DND-41 (cell line): ENCODE measurements at regions not wholly inside any gene's neighbourhood (a gene's known extent, or its start where the extent isn't known, plus 50 kb on each side); places are given as distances from the start of the nearest gene placed in this dataset.

Source experiments
- EZH2 ChIP-seq: IDR thresholded peaks from 3 replicates; pipeline ENCODE4 v1.6.1; 2012; ENCODE audit warnings: borderline replicate concordance, low read depth, mild to moderate bottlenecking, moderate library complexity, low read length, inconsistent platforms; ENCODE audit not compliant: severe bottlenecking
- TF ChIP-seq, protein P1 (sequence below): IDR thresholded peaks from 2 replicates; pipeline ENCODE4 v1.5.1; 2012; ENCODE audit warnings: borderline replicate concordance, low read length, moderate library complexity, mild to moderate bottlenecking; ENCODE audit not compliant: poor library complexity, severe bottlenecking; ENCODE audit errors: extremely low read depth

DNA sequence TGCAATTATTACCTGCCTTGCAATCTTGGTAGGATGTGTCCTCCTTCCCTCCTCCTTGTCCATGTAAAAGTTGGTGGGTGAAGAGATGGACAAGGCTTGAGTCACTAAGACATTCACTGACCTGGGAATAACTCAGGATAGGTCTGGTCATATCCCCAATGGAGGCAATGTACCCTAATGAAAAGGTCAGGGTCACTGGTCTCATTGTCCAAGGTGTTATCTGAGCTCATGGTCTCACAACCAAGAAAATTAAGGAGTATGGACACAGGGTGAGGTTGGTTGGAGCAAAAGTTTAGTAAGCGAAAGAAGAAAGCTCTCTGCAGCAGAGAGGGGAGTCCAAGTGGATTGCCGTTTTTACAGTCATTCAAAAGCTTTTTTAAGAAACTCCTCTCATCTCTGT, 179.0 kb downstream of the SNRPN start:
- TF ChIP-seq, protein P1, sequence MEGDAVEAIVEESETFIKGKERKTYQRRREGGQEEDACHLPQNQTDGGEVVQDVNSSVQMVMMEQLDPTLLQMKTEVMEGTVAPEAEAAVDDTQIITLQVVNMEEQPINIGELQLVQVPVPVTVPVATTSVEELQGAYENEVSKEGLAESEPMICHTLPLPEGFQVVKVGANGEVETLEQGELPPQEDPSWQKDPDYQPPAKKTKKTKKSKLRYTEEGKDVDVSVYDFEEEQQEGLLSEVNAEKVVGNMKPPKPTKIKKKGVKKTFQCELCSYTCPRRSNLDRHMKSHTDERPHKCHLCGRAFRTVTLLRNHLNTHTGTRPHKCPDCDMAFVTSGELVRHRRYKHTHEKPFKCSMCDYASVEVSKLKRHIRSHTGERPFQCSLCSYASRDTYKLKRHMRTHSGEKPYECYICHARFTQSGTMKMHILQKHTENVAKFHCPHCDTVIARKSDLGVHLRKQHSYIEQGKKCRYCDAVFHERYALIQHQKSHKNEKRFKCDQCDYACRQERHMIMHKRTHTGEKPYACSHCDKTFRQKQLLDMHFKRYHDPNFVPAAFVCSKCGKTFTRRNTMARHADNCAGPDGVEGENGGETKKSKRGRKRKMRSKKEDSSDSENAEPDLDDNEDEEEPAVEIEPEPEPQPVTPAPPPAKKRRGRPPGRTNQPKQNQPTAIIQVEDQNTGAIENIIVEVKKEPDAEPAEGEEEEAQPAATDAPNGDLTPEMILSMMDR: no peak
- no peak for TF ChIP-seq EZH2
